GM20000 (cell line): ENCODE measurements at regions not wholly inside any gene's neighbourhood (a gene's known extent, or its start where the extent isn't known, plus 50 kb on each side); places are given as distances from the start of the nearest gene placed in this dataset.
A peak's percentile ranks its signal among the peaks of the same experiment; 100 is the strongest.

Source experiments
- DNase-seq: peaks from one replicate; pipeline ENCODE4 v3.0.0; 2012; ENCODE audit warnings: low spot score
- TF ChIP-seq, protein P1 (sequence below): IDR thresholded peaks from 2 replicates; pipeline ENCODE4 v1.5.1; 2012; ENCODE audit warnings: mild to moderate bottlenecking, control low read depth; ENCODE audit errors: extremely low read depth, missing control alignments

DNA sequence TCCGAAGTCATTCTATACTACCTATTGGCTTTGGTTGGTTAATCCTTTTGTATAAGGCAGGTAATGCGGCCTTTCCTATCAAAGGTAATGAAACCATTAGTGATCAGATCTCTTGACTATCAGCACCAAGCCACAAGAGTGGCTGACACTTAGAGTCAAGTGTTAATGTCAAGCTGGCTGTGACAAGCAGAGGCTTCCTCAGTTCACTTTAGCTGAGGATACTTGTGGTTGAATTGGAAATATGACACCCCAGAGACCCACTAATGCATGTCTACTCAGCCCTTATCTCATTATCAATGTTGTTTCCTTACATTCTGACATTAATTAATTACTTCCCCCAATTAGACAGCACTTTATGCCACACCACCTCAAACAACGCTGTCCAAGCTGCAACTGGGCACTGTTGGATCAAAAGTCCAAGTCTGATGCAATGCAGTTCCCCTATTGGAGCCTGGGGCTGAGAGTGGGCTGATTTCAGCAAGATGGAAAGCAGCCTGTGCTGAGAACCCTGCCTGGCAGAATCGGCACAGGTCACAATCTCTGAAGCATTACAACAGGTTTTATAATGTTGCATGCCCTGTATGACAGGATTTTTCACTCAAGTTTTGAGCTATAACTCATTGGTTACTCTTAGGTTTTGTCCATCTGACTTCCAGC, 273.5 kb downstream of the COL12A1 start:
- TF ChIP-seq, protein P1, sequence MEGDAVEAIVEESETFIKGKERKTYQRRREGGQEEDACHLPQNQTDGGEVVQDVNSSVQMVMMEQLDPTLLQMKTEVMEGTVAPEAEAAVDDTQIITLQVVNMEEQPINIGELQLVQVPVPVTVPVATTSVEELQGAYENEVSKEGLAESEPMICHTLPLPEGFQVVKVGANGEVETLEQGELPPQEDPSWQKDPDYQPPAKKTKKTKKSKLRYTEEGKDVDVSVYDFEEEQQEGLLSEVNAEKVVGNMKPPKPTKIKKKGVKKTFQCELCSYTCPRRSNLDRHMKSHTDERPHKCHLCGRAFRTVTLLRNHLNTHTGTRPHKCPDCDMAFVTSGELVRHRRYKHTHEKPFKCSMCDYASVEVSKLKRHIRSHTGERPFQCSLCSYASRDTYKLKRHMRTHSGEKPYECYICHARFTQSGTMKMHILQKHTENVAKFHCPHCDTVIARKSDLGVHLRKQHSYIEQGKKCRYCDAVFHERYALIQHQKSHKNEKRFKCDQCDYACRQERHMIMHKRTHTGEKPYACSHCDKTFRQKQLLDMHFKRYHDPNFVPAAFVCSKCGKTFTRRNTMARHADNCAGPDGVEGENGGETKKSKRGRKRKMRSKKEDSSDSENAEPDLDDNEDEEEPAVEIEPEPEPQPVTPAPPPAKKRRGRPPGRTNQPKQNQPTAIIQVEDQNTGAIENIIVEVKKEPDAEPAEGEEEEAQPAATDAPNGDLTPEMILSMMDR: no peak
- no peak for DNase-seq

GRCh38 chr6:74931558-74931957, 274.3 kb downstream of the COL12A1 start:
- no peak for DNase-seq
- TF ChIP-seq, protein P1: no peak

DNA sequence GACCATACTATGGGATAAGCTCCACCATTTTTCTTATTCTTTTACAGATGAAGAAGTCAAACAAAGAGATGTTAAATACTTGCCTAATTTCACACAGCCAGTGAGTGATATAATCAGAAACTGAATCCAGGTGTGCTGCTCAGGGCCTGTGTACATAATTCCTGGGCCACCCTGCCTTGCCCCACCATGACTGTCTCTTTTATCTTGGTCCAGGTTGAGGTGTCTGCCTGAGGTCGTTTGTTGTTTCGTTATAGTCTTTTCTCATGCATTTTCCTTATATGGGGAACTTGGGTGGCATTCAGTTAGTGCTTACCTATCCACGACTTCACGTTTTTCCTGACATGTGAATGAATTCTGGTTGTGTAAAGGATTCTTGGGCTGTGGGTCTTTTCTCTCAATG, 277.6 kb downstream of the COL12A1 start:
- TF ChIP-seq, protein P1: no peak
- no peak for DNase-seq

- TF ChIP-seq, protein P1: no peak
- DNase-seq: no peak
Measured at GRCh38 chr6:74927299-74927698, 278.6 kb downstream of the COL12A1 start.

DNA sequence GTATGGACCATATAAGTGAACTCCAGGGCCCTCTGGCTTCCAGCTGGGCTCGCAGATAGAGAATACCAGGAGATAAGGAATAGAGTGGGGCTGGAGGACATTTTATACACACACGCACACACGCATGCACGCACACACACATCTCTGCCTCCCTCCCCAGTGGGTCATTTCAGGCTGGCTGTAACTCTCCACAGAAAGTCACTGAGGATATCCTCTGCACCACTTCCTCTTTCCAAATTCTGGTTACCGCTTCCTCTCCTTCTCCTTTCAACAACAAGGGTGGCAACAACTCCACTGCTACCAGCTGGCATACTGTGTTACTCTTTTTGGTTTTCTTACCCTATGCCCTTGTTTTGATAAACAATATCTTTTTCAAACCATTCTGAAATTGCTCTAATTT, 280.2 kb downstream of the COL12A1 start:
- peak; percentile 3 for DNase-seq
- TF ChIP-seq, protein P1: no peak

- no peak for DNase-seq
- TF ChIP-seq, protein P1: no peak
Measured at GRCh38 chr6:74914888-74915287, 291.0 kb downstream of the COL12A1 start.

DNA sequence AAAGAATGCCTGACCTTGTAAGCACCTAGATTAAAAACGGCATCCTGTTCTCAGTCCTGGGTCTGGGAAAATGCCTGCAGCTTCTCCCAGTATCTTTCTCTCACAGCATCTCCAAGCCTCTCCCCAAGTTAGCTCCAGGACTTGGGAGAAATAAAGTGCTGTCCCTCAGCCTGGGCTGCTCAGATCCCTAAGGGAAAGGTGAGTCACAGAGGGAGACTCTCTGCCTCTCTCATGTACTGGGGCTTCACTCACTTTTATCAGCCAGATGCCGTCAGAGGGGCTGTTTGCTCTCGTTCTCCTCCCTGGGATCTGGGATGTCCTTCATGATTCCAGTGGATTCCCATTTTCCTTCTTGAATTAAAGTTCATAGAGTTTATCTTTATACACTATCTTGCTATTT, 293.6 kb downstream of the COL12A1 start:
- no peak for DNase-seq
- TF ChIP-seq, protein P1: no peak
